Smooth muscle cell (in vitro differentiated cells): ENCODE measurements at regions not wholly inside any gene's neighbourhood (a gene's known extent, or its start where the extent isn't known, plus 50 kb on each side); places are given as distances from the start of the nearest gene placed in this dataset.

Source experiments
- DNase-seq: peaks from one replicate; lab custom pipeline; 2025; ENCODE audit not compliant: unreplicated experiment; lab: John Stamatoyannopoulos, UW
- H2AFZ ChIP-seq: fragments of 200-600 bp; sonication (generic); 2 replicates; pipeline ENCODE4 v1.6.0; 2016; ENCODE audit warnings: antibody characterized with exemption, low read depth, mild to moderate bottlenecking
- H3F3A ChIP-seq: fragments of 200-600 bp; sonication (generic); 2 replicates; pipeline ENCODE4 v1.6.0; 2017; ENCODE audit warnings: antibody characterized with exemption, low read depth
- H3K27ac ChIP-seq: fragments of 200-600 bp; sonication (generic); 2 replicates; pipeline ENCODE4 v1.5.1; 2016; ENCODE audit warnings: low read depth, mild to moderate bottlenecking
- H3K27me3 ChIP-seq: fragments of 200-600 bp; sonication (generic); 2 replicates; pipeline ENCODE4 v1.6.1; 2016; ENCODE audit warnings: low read depth, mild to moderate bottlenecking
- H3K36me3 ChIP-seq: fragments of 200-600 bp; sonication (generic); 2 replicates; pipeline ENCODE4 v1.5.1; 2016; ENCODE audit warnings: low read depth
- H3K4me1 ChIP-seq: fragments of 200-600 bp; sonication (generic); 2 replicates; pipeline ENCODE4 v1.5.1; 2016; ENCODE audit warnings: low read depth
- H3K4me2 ChIP-seq: fragments of 200-600 bp; sonication (generic); 2 replicates; pipeline ENCODE4 v1.6.0; 2016; ENCODE audit warnings: mild to moderate bottlenecking
- H3K4me3 ChIP-seq: fragments of 200-600 bp; sonication (generic); 2 replicates; pipeline ENCODE4 v1.5.1; 2016; ENCODE audit warnings: mild to moderate bottlenecking
- H3K79me2 ChIP-seq: fragments of 200-600 bp; sonication (generic); 2 replicates; pipeline ENCODE4 v1.6.0; 2016; ENCODE audit warnings: low read depth, mild to moderate bottlenecking
- H3K9ac ChIP-seq: fragments of 200-600 bp; sonication (generic); 2 replicates; pipeline ENCODE4 v1.6.0; 2016; ENCODE audit warnings: low read depth
- H3K9me3 ChIP-seq: fragments of 200-600 bp; sonication (generic); replicated peaks from 2 replicates; pipeline ENCODE4 v1.5.1; 2016; ENCODE audit warnings: low read depth
- H4K20me1 ChIP-seq: fragments of 200-600 bp; sonication (generic); 2 replicates; pipeline ENCODE4 v1.6.0; 2016; ENCODE audit warnings: low read depth
- CTCF ChIP-seq: fragments of 200-600 bp; sonication (generic); IDR thresholded peaks from 2 replicates; pipeline ENCODE4 v1.5.1; 2017; ENCODE audit warnings: borderline replicate concordance, mild to moderate bottlenecking, antibody characterized with exemption; ENCODE audit not compliant: insufficient read depth, poor library complexity, severe bottlenecking
- WGBS: methylation state at CpG from one replicate; pipeline ENCODE4 v1.1.7; 2016; ENCODE audit warnings: low lambda C conversion rate; 5-methylcytosine and 5-hydroxymethylcytosine counted together

GRCh38 chr16:47928008-47928407, 227.8 kb downstream of the ABCC12 start:
- Histone ChIP-seq H3K4me3 (no peak overlapping the region), H3K9me3 (no peaks in the 10 kb centered on the region), H3K36me3 (no peaks in the 10 kb centered on the region), H3K9ac (no peak overlapping the region), H4K20me1 (no peaks in the 10 kb centered on the region), H3K4me1 (no peaks in the 10 kb centered on the region), H3K79me2 (no peaks in the 10 kb centered on the region), H3K27me3 (no peaks in the 10 kb centered on the region), H3K27ac (no peak overlapping the region), H3K4me2 (no peak overlapping the region), H3F3A (no peaks in the 10 kb centered on the region), H2AFZ (no peak overlapping the region)
- WGBS: 90% methylated on average over 9 of the region's 9 CpGs
- DNase-seq: no peak
- TF ChIP-seq CTCF: no peak

GRCh38 chr16:47927330-47927729, 228.5 kb downstream of the ABCC12 start:
- Histone ChIP-seq H3K4me2 (no peak overlapping the region), H3K27me3 (no peaks in the 10 kb centered on the region), H3K36me3 (no peaks in the 10 kb centered on the region), H3K9ac (no peak overlapping the region), H3K79me2 (no peaks in the 10 kb centered on the region), H2AFZ (no peak overlapping the region), H3K4me3 (no peak overlapping the region), H4K20me1 (no peaks in the 10 kb centered on the region), H3F3A (no peaks in the 10 kb centered on the region), H3K9me3 (no peaks in the 10 kb centered on the region), H3K4me1 (no peaks in the 10 kb centered on the region), H3K27ac (no peak overlapping the region)
- TF ChIP-seq CTCF: no peak
- no peak for DNase-seq
- 92% methylated on average over 6 of the region's 6 CpGs for WGBS

- H3K4me3 ChIP-seq: no peak overlapping the region
- H3K9me3 ChIP-seq: no peaks in the 10 kb centered on the region
- H3K4me1 ChIP-seq: no peaks in the 10 kb centered on the region
- H3K36me3 ChIP-seq: no peaks in the 10 kb centered on the region
- H4K20me1 ChIP-seq: no peaks in the 10 kb centered on the region
- H3K27ac ChIP-seq: no peak overlapping the region
- no peak for TF ChIP-seq CTCF
- no peak overlapping the region for H3K4me2 ChIP-seq
- no peaks in the 10 kb centered on the region for H3K79me2 ChIP-seq
- no peaks in the 10 kb centered on the region for H3F3A ChIP-seq
- 89% methylated on average over 8 of the region's 8 CpGs for WGBS
- no peak overlapping the region for H2AFZ ChIP-seq
- no peaks in the 10 kb centered on the region for H3K27me3 ChIP-seq
- DNase-seq: no peak
- H3K9ac ChIP-seq: no peak overlapping the region
These were observed 229.9 kb downstream of the ABCC12 start for GRCh38 chr16:47925811-47926460.

GRCh38 chr16:47924950-47925349, 230.8 kb downstream of the ABCC12 start:
- H2AFZ ChIP-seq: no peak overlapping the region
- no peaks in the 10 kb centered on the region for H3K9me3 ChIP-seq
- DNase-seq: no peak
- H3K36me3 ChIP-seq: no peaks in the 10 kb centered on the region
- no peak overlapping the region for H3K4me3 ChIP-seq
- no peaks in the 10 kb centered on the region for H3K4me1 ChIP-seq
- TF ChIP-seq CTCF: no peak
- H3K4me2 ChIP-seq: no peak overlapping the region
- H3F3A ChIP-seq: no peaks in the 10 kb centered on the region
- no peak overlapping the region for H3K9ac ChIP-seq
- H3K79me2 ChIP-seq: no peaks in the 10 kb centered on the region
- WGBS: 98% methylated on average over 2 of the region's 2 CpGs
- no peak overlapping the region for H3K27ac ChIP-seq
- H3K27me3 ChIP-seq: no peaks in the 10 kb centered on the region
- no peaks in the 10 kb centered on the region for H4K20me1 ChIP-seq
